HCT116 (cell line): ENCODE measurements at regions not wholly inside any gene's neighbourhood (a gene's known extent, or its start where the extent isn't known, plus 50 kb on each side); places are given as distances from the start of the nearest gene placed in this dataset.

ENCODE experiments used
- ATAC-seq: fragments of 200-7000 bp; cut with Tn5 transposase; 2 replicates; pipeline ENCODE4 v1.9.1; 2020; ENCODE audit warnings: mild to moderate bottlenecking, moderate library complexity
- BruUV-seq: library from RNA; stranded (reverse); fragments of 400-500 nt; replicated peaks from 2 replicates; lab custom pipeline; 2021; lab: Mats Ljungman, UMichigan
- CTCF ChIA-PET: fragments of 300-600 bp; sonication (Branson Sonifier 250); formaldehyde crosslinking; loops from one replicate; lab custom pipeline; 2021; ENCODE audit warnings: antibody characterized with exemption; lab: Charles Lee
- POLR2A ChIA-PET: fragments of 300-600, 350-600 bp; sonication (Branson Sonifier 250); formaldehyde crosslinking; loops from one replicate; lab custom pipeline; 2021; ENCODE audit warnings: antibody characterized with exemption; lab: Charles Lee
- RAD21 ChIA-PET, 2 experiments: fragments of 300-600 bp; sonication (Branson Sonifier 250); formaldehyde crosslinking; loops; one replicate each; lab custom pipeline; 2023; ENCODE audit warnings: low total read pairs in 2 of 2; ENCODE audit not compliant: uncharacterized antibody in 2 of 2, unreplicated experiment in 2 of 2, low non-redundant PET in 1 of 2; lab: Charles Lee
- DNase-seq: peaks from one replicate; pipeline ENCODE4 v3.0.0-alpha.2; 2010; ENCODE audit warnings: low read depth, low spot score
- H2AFZ ChIP-seq: fragments of 200-600 bp; shearing (Covaris generic), sonication (generic); 2 replicates; pipeline ENCODE4 v1.6.1; 2017; ENCODE audit warnings: low read depth, mixed run types, mixed read lengths, antibody characterized with exemption, low read length; ENCODE audit not compliant: poor library complexity, severe bottlenecking
- H3K27ac ChIP-seq: 2 replicates; pipeline ENCODE4 v1.5.1; 2012; ENCODE audit warnings: low read depth, low read length
- H3K27me3 ChIP-seq: fragments of 200-600 bp; sonication (generic); 2 replicates; pipeline ENCODE4 v1.6.1; 2016; ENCODE audit warnings: mixed run types, low read length, mixed read lengths; ENCODE audit not compliant: insufficient read depth
- H3K36me3 ChIP-seq, 2 experiments: fragments of 200-500 bp in 1 of 2; fragments of 200-600 bp in 1 of 2; sonication (Bioruptor generic) in 1 of 2; sonication (generic) in 1 of 2; 2 replicates each; pipeline versions ENCODE4 v1.5.1 to v1.6.1; 2014 to 2016; ENCODE audit warnings: low read length in 2 of 2, inconsistent platforms in 1 of 2, mixed read lengths in 1 of 2, mixed run types in 1 of 2; ENCODE audit not compliant: insufficient read depth in 2 of 2, control insufficient read depth in 1 of 2
- H3K4me1 ChIP-seq, 2 experiments: fragments of 200-600 bp in 1 of 2; sonication (generic) in 1 of 2; 2 replicates each; pipeline versions ENCODE4 v1.5.1 to v1.6.1; 2012 to 2017; ENCODE audit warnings: low read length in 2 of 2, inconsistent platforms in 1 of 2, mild to moderate bottlenecking in 1 of 2, mixed read lengths in 1 of 2, mixed run types in 1 of 2, moderate library complexity in 1 of 2; ENCODE audit not compliant: insufficient read depth in 2 of 2, control insufficient read depth in 1 of 2
- H3K4me2 ChIP-seq: fragments of 200-600 bp; sonication (generic); 2 replicates; pipeline ENCODE4 v1.6.1; 2017; ENCODE audit warnings: mixed run types, low read length, mixed read lengths
- H3K4me3 ChIP-seq, 2 experiments: fragments of 200-600 bp in 1 of 2; sonication (generic) in 1 of 2; replicated peaks in 1 of 2; 2 replicates each; pipeline ENCODE4 v1.5.1; 2011 to 2016; ENCODE audit warnings: low read length in 2 of 2, control low read depth in 1 of 2, low read depth in 1 of 2, mild to moderate bottlenecking in 1 of 2, mixed read lengths in 1 of 2, mixed run types in 1 of 2
- H3K79me2 ChIP-seq: fragments of 200-600 bp; sonication (generic); 2 replicates; pipeline ENCODE4 v1.6.1; 2017; ENCODE audit warnings: mild to moderate bottlenecking, mixed run types, low read length, moderate library complexity, mixed read lengths; ENCODE audit not compliant: insufficient read depth
- H3K9ac ChIP-seq: fragments of 200-600 bp; sonication (generic); 2 replicates; pipeline ENCODE4 v1.6.1; 2016; ENCODE audit warnings: low read length, mixed read lengths
- H3K9me2 ChIP-seq: fragments of 200-600 bp; sonication (generic), shearing (Covaris generic); 2 replicates; pipeline ENCODE4 v1.6.1; 2017; ENCODE audit warnings: mixed run types, mild to moderate bottlenecking, moderate library complexity; ENCODE audit not compliant: insufficient read depth
- H3K9me3 ChIP-seq, 2 experiments: fragments of 200-500 bp in 1 of 2; fragments of 200-600 bp in 1 of 2; sonication (Bioruptor generic) in 1 of 2; sonication (generic) in 1 of 2; 2 replicates each; pipeline ENCODE4 v1.6.1; 2014 to 2017; ENCODE audit warnings: low read length in 2 of 2, mixed read lengths in 2 of 2, inconsistent platforms in 1 of 2, low read depth in 1 of 2, mild to moderate bottlenecking in 1 of 2, mixed run types in 1 of 2, moderate library complexity in 1 of 2; ENCODE audit not compliant: control insufficient read depth in 1 of 2, insufficient read depth in 1 of 2
- H4K20me1 ChIP-seq: fragments of 200-600 bp; sonication (generic), shearing (Covaris generic); 2 replicates; pipeline ENCODE4 v1.6.1; 2017; ENCODE audit warnings: mixed run types, mild to moderate bottlenecking, moderate library complexity; ENCODE audit not compliant: insufficient read depth
- CBX3 ChIP-seq: IDR thresholded peaks from 2 replicates; pipeline ENCODE4 v1.6.1; 2012; ENCODE audit warnings: low read depth
- CEBPB ChIP-seq: IDR thresholded peaks from 2 replicates; pipeline ENCODE4 v1.6.1; 2012; ENCODE audit warnings: low read depth
- ELF1 ChIP-seq: IDR thresholded peaks from 2 replicates; pipeline ENCODE4 v1.6.1; 2012; ENCODE audit warnings: low read depth, borderline replicate concordance
- EZH2 ChIP-seq: fragments of 200-600 bp; sonication (generic); IDR thresholded peaks from 2 replicates; pipeline ENCODE4 v1.6.1; 2017; ENCODE audit warnings: antibody characterized with exemption, mixed run types
- YY1 ChIP-seq: IDR thresholded peaks from 2 replicates; pipeline ENCODE4 v1.6.1; 2011; ENCODE audit warnings: low read length, low read depth, moderate library complexity, mild to moderate bottlenecking; ENCODE audit not compliant: insufficient replicate concordance; ENCODE audit errors: extremely low read depth
- ZNF274 ChIP-seq: fragments of 200-500 bp; sonication (Bioruptor generic); IDR thresholded peaks from 2 replicates; pipeline ENCODE4 v1.6.1; 2014; ENCODE audit warnings: mild to moderate bottlenecking, low read depth, low read length, inconsistent platforms
- intact Hi-C: fragments of 100-400 bp; cut with micrococcal nuclease; formaldehyde crosslinking; loops from 2 replicates; pipeline ENCODE4 v1.10.0; 2022

GRCh38 chr14:65972891-65973290, 513.3 kb upstream of the CCDC196 start (continued):
- TF ChIP-seq YY1 (no peak), EZH2 (no peak), ZNF274 (no peak)

GRCh38 chr14:65975865-65976264, 510.3 kb upstream of the CCDC196 start:
- CTCF ChIA-PET = no interaction called here

GRCh38 chr14:65976761-65977404, 509.3 kb upstream of the CCDC196 start:
- Histone ChIP-seq H3K27ac (no peak overlapping the region), H4K20me1 (no peaks in the 10 kb centered on the region), H3K4me3 (no peak overlapping the region), H3K4me1 (no peaks in the 10 kb centered on the region)
- POLR2A ChIA-PET = no interaction called here
- TF ChIP-seq ELF1 (no peak), CEBPB (no peak)
- TF ChIP-seq, all 23 proteins: peak for 0
- Histone ChIP-seq H3K4me2 (no peak overlapping the region), H3K9me3 (no peaks in the 10 kb centered on the region), H3K9ac (no peak overlapping the region), H2AFZ (no peak overlapping the region), H3K27me3 (peaks cover 10% of the 10 kb centered on the region; the same call in 1 of the 2 replicates), H3K79me2 (no peaks in the 10 kb centered on the region), H3K9me2 (no peaks in the 10 kb centered on the region), H3K36me3 (no peaks in the 10 kb centered on the region)
- ATAC-seq (no peak), DNase-seq (no peak)
- no TSS peak for BruUV-seq
- intact Hi-C loops = no loop called here
- ChIA-PET RAD21 (no interaction called here), CTCF (no interaction called here)

More at GRCh38 chr14:65975865-65976264, 510.3 kb upstream of the CCDC196 start:
- no peaks in the 10 kb centered on the region for H4K20me1 ChIP-seq
- H3K4me1 ChIP-seq = no peaks in the 10 kb centered on the region
- H3K9me3 ChIP-seq = no peaks in the 10 kb centered on the region
- intact Hi-C loops = no loop called here
- ChIA-PET POLR2A (no interaction called here), RAD21 (no interaction called here)
- H3K36me3 ChIP-seq = no peaks in the 10 kb centered on the region
- ATAC-seq = no peak
- DNase-seq = no peak
- no peak overlapping the region for H3K27ac ChIP-seq
- H3K4me3 ChIP-seq = no peak overlapping the region
- H3K79me2 ChIP-seq = no peaks in the 10 kb centered on the region
- H3K27me3 ChIP-seq = peaks cover 10% of the 10 kb centered on the region; the same call in 1 of the 2 replicates
- H3K9me2 ChIP-seq = no peaks in the 10 kb centered on the region
- no peak overlapping the region for H3K4me2 ChIP-seq
- TF ChIP-seq CEBPB (no peak), CBX3 (no peak)
- H3K9ac ChIP-seq = no peak overlapping the region
- no TSS peak for BruUV-seq
- no peak overlapping the region for H2AFZ ChIP-seq
